ENCODE measurements at regions not wholly inside any gene's neighbourhood (a gene's known extent, or its start where the extent isn't known, plus 50 kb on each side); places are given as distances from the start of the nearest gene placed in this dataset.

- BruUV-seq (replicated peaks), result no TSS peak
- POLR2A ChIA-PET (ENCODE audit: low non-redundant PET), result no interaction called here
- CTCF ChIA-PET, result interaction anchor here (0.6 kb wide), 1 partner anchor 161 kb away, joined by 3 read pairs; no protein-coding TSS in a partner anchor
- 0 out of 2 replicates have a peak, but pooled peaks have one; percentile 25 for TF ChIP-seq CTCF (conservative IDR thresholded peaks at IDR 0.05; ENCODE audit: low read depth, low read length)
- no peak for TF ChIP-seq EZH2 (IDR thresholded peaks at IDR 0.05; ENCODE audit: borderline replicate concordance, low read depth, low read length, poor library complexity, severe bottlenecking)
- no peaks in the 10 kb centered on the region for H3K36me3 ChIP-seq (ENCODE audit: insufficient read depth, low read length, poor library complexity, severe bottlenecking)
- intact Hi-C loops (cut with micrococcal nuclease; ENCODE audit: unreplicated experiment), result no loop called here
- H3K4me1 ChIP-seq (ENCODE audit: insufficient read depth, low read length, poor library complexity, severe bottlenecking), result no peaks in the 10 kb centered on the region
- no peak for DNase-seq (ENCODE audit: low spot score)
- H3K27me3 ChIP-seq (replicated peaks; ENCODE audit: insufficient read depth, low read depth, low read length, poor library complexity), result no peaks in the 10 kb centered on the region
- no peak overlapping the region for H3K4me3 ChIP-seq (ENCODE audit: low read depth, low read length, poor library complexity, severe bottlenecking)
- no peak overlapping the region for H3K27ac ChIP-seq (ENCODE audit: low read depth, low read length, poor library complexity, severe bottlenecking)
- no peaks in the 10 kb centered on the region for H3K9me3 ChIP-seq (ENCODE audit: low read depth, low read length, poor library complexity, severe bottlenecking)
Measured at GRCh38 chrX:137352101-137352660, 213.7 kb upstream of the ZIC3 start.

DNA sequence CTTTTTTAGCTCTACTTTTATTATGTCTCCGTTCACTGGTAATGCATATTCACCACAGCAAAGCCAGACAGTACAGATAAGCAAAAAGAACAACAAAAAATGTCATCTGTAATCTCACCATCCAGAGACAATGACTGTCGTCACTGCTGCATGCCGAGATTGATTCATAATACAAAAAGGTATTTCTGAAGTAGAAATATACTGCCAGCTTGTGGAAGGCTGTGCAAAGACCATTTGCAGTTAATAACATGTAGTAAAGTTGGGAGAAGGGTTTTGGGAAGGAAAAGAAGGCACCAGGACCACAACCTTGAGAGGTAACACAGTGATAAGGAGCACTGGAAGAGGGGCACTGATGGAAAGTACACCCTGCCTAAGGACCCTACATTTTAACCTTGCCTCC is 223.0 kb upstream of the ZIC3 start:
- ChIA-PET POLR2A (ENCODE audit: low non-redundant PET) (no interaction called here), CTCF (no interaction called here)
- TF ChIP-seq EZH2 (IDR thresholded peaks at IDR 0.05; ENCODE audit: borderline replicate concordance, low read depth, low read length, poor library complexity, severe bottlenecking) (no peak), CTCF (conservative IDR thresholded peaks at IDR 0.05; ENCODE audit: low read depth, low read length) (no peak)
- intact Hi-C loops (cut with micrococcal nuclease; ENCODE audit: unreplicated experiment), result no loop called here
- DNase-seq (ENCODE audit: low spot score), result no peak
- no peaks in the 10 kb centered on the region for H3K4me1 ChIP-seq (ENCODE audit: insufficient read depth, low read length, poor library complexity, severe bottlenecking)
- H3K9me3 ChIP-seq (ENCODE audit: low read depth, low read length, poor library complexity, severe bottlenecking), result no peaks in the 10 kb centered on the region
- H3K4me3 ChIP-seq (ENCODE audit: low read depth, low read length, poor library complexity, severe bottlenecking), result no peak overlapping the region
- H3K27me3 ChIP-seq (replicated peaks; ENCODE audit: insufficient read depth, low read depth, low read length, poor library complexity), result peaks cover 3% of the 10 kb centered on the region
- no TSS peak for BruUV-seq (replicated peaks)
- no peaks in the 10 kb centered on the region for H3K36me3 ChIP-seq (ENCODE audit: insufficient read depth, low read length, poor library complexity, severe bottlenecking)
- H3K27ac ChIP-seq (ENCODE audit: low read depth, low read length, poor library complexity, severe bottlenecking), result no peak overlapping the region

GRCh38 chrX:137313627-137314026 is 252.3 kb upstream of the ZIC3 start:
- Histone ChIP-seq H3K27ac (ENCODE audit: low read depth, low read length, poor library complexity, severe bottlenecking) (no peak overlapping the region), H3K9me3 (ENCODE audit: low read depth, low read length, poor library complexity, severe bottlenecking) (no peaks in the 10 kb centered on the region), H3K4me3 (ENCODE audit: low read depth, low read length, poor library complexity, severe bottlenecking) (no peak overlapping the region), H3K36me3 (ENCODE audit: insufficient read depth, low read length, poor library complexity, severe bottlenecking) (no peaks in the 10 kb centered on the region), H3K4me1 (ENCODE audit: insufficient read depth, low read length, poor library complexity, severe bottlenecking) (no peaks in the 10 kb centered on the region), H3K27me3 (replicated peaks; ENCODE audit: insufficient read depth, low read depth, low read length, poor library complexity) (no peaks in the 10 kb centered on the region)
- TF ChIP-seq CTCF (conservative IDR thresholded peaks at IDR 0.05; ENCODE audit: low read depth, low read length) (no peak), EZH2 (IDR thresholded peaks at IDR 0.05; ENCODE audit: borderline replicate concordance, low read depth, low read length, poor library complexity, severe bottlenecking) (no peak)
- ChIA-PET POLR2A (ENCODE audit: low non-redundant PET) (no interaction called here), CTCF (no interaction called here)
- BruUV-seq (replicated peaks), result no TSS peak
- intact Hi-C loops (cut with micrococcal nuclease; ENCODE audit: unreplicated experiment), result no loop called here
- DNase-seq (ENCODE audit: low spot score), result no peak

Measured in A673 (cell line).